Endothelial cell of umbilical vein (primary cell): ENCODE measurements at regions not wholly inside any gene's neighbourhood (a gene's known extent, or its start where the extent isn't known, plus 50 kb on each side); places are given as distances from the start of the nearest gene placed in this dataset.

ENCODE experiments used
- EZH2 ChIP-seq: IDR thresholded peaks from 2 replicates; pipeline ENCODE4 v1.6.1; 2012; ENCODE audit warnings: borderline replicate concordance, low read depth, mild to moderate bottlenecking, moderate library complexity, low read length, inconsistent platforms; ENCODE audit not compliant: severe bottlenecking
- FOS ChIP-seq: IDR thresholded peaks from 2 replicates; pipeline ENCODE4 v1.6.1; 2011; ENCODE audit warnings: mild to moderate bottlenecking, low read length, moderate library complexity, borderline replicate concordance; ENCODE audit not compliant: insufficient read depth
- JUN ChIP-seq: IDR thresholded peaks from 2 replicates; pipeline ENCODE4 v1.6.1; 2011; ENCODE audit warnings: borderline replicate concordance, low read depth; ENCODE audit not compliant: insufficient read length, insufficient read depth
- MYC ChIP-seq: IDR thresholded peaks from one replicate; pipeline ENCODE4 v1.6.1; 2011; ENCODE audit warnings: mild to moderate bottlenecking, low read depth, low read length
- POLR2A ChIP-seq: IDR thresholded peaks from 2 replicates; pipeline ENCODE4 v1.6.1; 2012; ENCODE audit warnings: low read depth, mild to moderate bottlenecking, control low read depth, low read length
- POLR2AphosphoS5 ChIP-seq: IDR thresholded peaks from 2 replicates; pipeline ENCODE4 v1.6.1; 2012; ENCODE audit warnings: low read depth, mild to moderate bottlenecking, control low read depth, low read length, moderate library complexity; ENCODE audit not compliant: insufficient read depth
- TF ChIP-seq, protein P1 (sequence below), 2 donors: IDR thresholded peaks; 1 replicate in 1 of 2; 2 replicates in 1 of 2; pipeline ENCODE4 v1.5.1; 2011; ENCODE audit warnings: low read length in 2 of 2, mild to moderate bottlenecking in 2 of 2, moderate library complexity in 2 of 2, control low read depth in 1 of 2, inconsistent platforms in 1 of 2, low read depth in 1 of 2; ENCODE audit not compliant: insufficient read depth in 1 of 2; ENCODE audit errors: extremely low read depth in 1 of 2
- TF ChIP-seq, protein P2 (sequence below): IDR thresholded peaks from 2 replicates; pipeline ENCODE4 v1.6.1; 2011; ENCODE audit not compliant: insufficient read depth, insufficient read length

DNA sequence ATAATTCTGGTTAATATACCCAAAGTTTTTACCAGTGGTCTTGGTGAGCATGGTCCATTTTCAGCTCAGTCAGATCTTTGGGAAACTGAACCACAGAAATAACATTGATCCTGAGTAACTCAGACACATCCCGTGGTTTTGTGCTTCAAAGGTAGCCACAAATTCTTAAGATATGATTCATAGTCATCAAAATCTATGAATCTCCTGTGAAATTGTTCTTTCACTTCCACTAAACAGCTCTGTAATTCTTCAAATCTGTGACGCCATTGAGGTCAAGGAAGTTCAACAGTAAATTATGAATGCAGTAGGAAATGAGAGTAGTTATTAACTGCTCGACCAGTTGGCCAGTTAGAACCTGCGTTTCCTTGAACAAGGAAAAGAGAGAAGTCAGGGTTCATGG is 147.3 kb downstream of the IRS1 start:
- TF ChIP-seq, protein P1, sequence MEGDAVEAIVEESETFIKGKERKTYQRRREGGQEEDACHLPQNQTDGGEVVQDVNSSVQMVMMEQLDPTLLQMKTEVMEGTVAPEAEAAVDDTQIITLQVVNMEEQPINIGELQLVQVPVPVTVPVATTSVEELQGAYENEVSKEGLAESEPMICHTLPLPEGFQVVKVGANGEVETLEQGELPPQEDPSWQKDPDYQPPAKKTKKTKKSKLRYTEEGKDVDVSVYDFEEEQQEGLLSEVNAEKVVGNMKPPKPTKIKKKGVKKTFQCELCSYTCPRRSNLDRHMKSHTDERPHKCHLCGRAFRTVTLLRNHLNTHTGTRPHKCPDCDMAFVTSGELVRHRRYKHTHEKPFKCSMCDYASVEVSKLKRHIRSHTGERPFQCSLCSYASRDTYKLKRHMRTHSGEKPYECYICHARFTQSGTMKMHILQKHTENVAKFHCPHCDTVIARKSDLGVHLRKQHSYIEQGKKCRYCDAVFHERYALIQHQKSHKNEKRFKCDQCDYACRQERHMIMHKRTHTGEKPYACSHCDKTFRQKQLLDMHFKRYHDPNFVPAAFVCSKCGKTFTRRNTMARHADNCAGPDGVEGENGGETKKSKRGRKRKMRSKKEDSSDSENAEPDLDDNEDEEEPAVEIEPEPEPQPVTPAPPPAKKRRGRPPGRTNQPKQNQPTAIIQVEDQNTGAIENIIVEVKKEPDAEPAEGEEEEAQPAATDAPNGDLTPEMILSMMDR (IDR thresholded peaks at IDR 0.05; ENCODE audit: extremely low read depth in 1 of 2, insufficient read depth in 1 of 2, low read depth in 1 of 2, low read length in 2 of 2), result no peak
- TF ChIP-seq POLR2A (no peak), EZH2 (no peak), JUN (no peak), POLR2AphosphoS5 (no peak), MYC (no peak), FOS (peak; percentile 44)
- TF ChIP-seq, protein P2, sequence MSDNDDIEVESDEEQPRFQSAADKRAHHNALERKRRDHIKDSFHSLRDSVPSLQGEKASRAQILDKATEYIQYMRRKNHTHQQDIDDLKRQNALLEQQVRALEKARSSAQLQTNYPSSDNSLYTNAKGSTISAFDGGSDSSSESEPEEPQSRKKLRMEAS, result no peak
